Epithelial cell of proximal tubule (primary cell): ENCODE measurements at regions not wholly inside any gene's neighbourhood (a gene's known extent, or its start where the extent isn't known, plus 50 kb on each side); places are given as distances from the start of the nearest gene placed in this dataset.

Experiments
- DNase-seq: peaks from one replicate; pipeline ENCODE4 v3.0.0-alpha.2; 2011; ENCODE audit warnings: low read depth
- H3K4me3 ChIP-seq: 2 replicates; pipeline ENCODE4 v1.5.1; 2011; ENCODE audit warnings: low read depth, mild to moderate bottlenecking, low read length
- CTCF ChIP-seq: conservative IDR thresholded peaks from 2 replicates; pipeline ENCODE4 v1.5.1; 2012; ENCODE audit warnings: low read depth, mild to moderate bottlenecking, low read length

GRCh38 chr2:151020411-151020810, 241.3 kb downstream of the RBM43 start:
- TF ChIP-seq CTCF: no peak
- H3K4me3 ChIP-seq: no peak overlapping the region
- DNase-seq: no peak

- TF ChIP-seq CTCF: no peak
- H3K4me3 ChIP-seq: no peak overlapping the region
- DNase-seq: no peak
These were observed 252.1 kb downstream of the RBM43 start for GRCh38 chr2:151009437-151010175.

GRCh38 chr2:151007365-151007764, 254.3 kb downstream of the RBM43 start:
- H3K4me3 ChIP-seq: no peak overlapping the region
- DNase-seq: peak; percentile 10
- no peak for TF ChIP-seq CTCF

GRCh38 chr2:151002959-151003600, 258.6 kb downstream of the RBM43 start:
- H3K4me3 ChIP-seq: no peak overlapping the region
- no peak for TF ChIP-seq CTCF
- no peak for DNase-seq

- TF ChIP-seq CTCF: no peak
- no peak for DNase-seq
- no peak overlapping the region for H3K4me3 ChIP-seq
These were observed 263.8 kb downstream of the RBM43 start for GRCh38 chr2:150997702-150998440.

- TF ChIP-seq CTCF: no peak
- DNase-seq: no peak
- no peak overlapping the region for H3K4me3 ChIP-seq
These were observed 264.6 kb downstream of the RBM43 start for GRCh38 chr2:150997066-150997465.
